HG02852 (cell line): ENCODE measurements at regions not wholly inside any gene's neighbourhood (a gene's known extent, or its start where the extent isn't known, plus 50 kb on each side); places are given as distances from the start of the nearest gene placed in this dataset.
"Not testable (repeated sequence)": the region's sequence is repeated elsewhere in the genome, so short reads cannot be mapped to it uniquely, and the experiment has no call there.

Source experiments
- ATAC-seq: cut with Tn5 transposase; IDR thresholded peaks from one replicate; pipeline ENCODE4 v1.9.1; 2021; ENCODE audit warnings: mild to moderate bottlenecking, moderate library complexity; ENCODE audit not compliant: unreplicated experiment

GRCh38 chr6:155829646-155830045 is 374.0 kb upstream of the NOX3 start:
- ATAC-seq, result no peak

- no peak for ATAC-seq
Observed at GRCh38 chr6:155828989-155829388, 373.4 kb upstream of the NOX3 start.

GRCh38 chr6:155818698-155819097 is 363.1 kb upstream of the NOX3 start:
- ATAC-seq, result no peak

- no peak for ATAC-seq
Observed at GRCh38 chr6:155813548-155813947, 357.9 kb upstream of the NOX3 start.

- ATAC-seq, result no peak
Observed at GRCh38 chr6:155807243-155807642, 351.6 kb upstream of the NOX3 start.

GRCh38 chr6:155801046-155801445 is 345.4 kb upstream of the NOX3 start:
- ATAC-seq, result no peak

- ATAC-seq, result not testable (repeated sequence)
Observed at GRCh38 chr6:155798876-155799275, 343.2 kb upstream of the NOX3 start.

- no peak for ATAC-seq
Observed at GRCh38 chr6:155795173-155795796, 339.6 kb upstream of the NOX3 start.

GRCh38 chr6:155791891-155792290 is 336.3 kb upstream of the NOX3 start:
- no peak for ATAC-seq

- ATAC-seq, result no peak
Observed at GRCh38 chr6:155791186-155791585, 335.5 kb upstream of the NOX3 start.

- no peak for ATAC-seq
Observed at GRCh38 chr6:155787168-155787567, 331.5 kb upstream of the NOX3 start.

GRCh38 chr6:155786528-155786927 is 330.9 kb upstream of the NOX3 start:
- ATAC-seq, result no peak

GRCh38 chr6:155782739-155783459 is 327.3 kb upstream of the NOX3 start:
- ATAC-seq, result no peak

- ATAC-seq, result no peak
Observed at GRCh38 chr6:155782320-155782731, 326.7 kb upstream of the NOX3 start.

- no peak for ATAC-seq
Observed at GRCh38 chr6:155779456-155779855, 323.8 kb upstream of the NOX3 start.

- no peak for ATAC-seq
Observed at GRCh38 chr6:155778336-155778735, 322.7 kb upstream of the NOX3 start.

- ATAC-seq, result no peak
Observed at GRCh38 chr6:155771822-155772221, 316.2 kb upstream of the NOX3 start.

- ATAC-seq, result no peak
Observed at GRCh38 chr6:155770856-155771255, 315.2 kb upstream of the NOX3 start.

- ATAC-seq, result no peak
Observed at GRCh38 chr6:155770313-155770712, 314.7 kb upstream of the NOX3 start.

- no peak for ATAC-seq
Observed at GRCh38 chr6:155765275-155766194, 309.9 kb upstream of the NOX3 start.

- no peak for ATAC-seq
Observed at GRCh38 chr6:155762649-155763048, 307.0 kb upstream of the NOX3 start.

GRCh38 chr6:155755452-155755851 is 299.8 kb upstream of the NOX3 start:
- no peak for ATAC-seq
